ENCODE measurements at regions not wholly inside any gene's neighbourhood (a gene's known extent, or its start where the extent isn't known, plus 50 kb on each side); places are given as distances from the start of the nearest gene placed in this dataset.

DNA sequence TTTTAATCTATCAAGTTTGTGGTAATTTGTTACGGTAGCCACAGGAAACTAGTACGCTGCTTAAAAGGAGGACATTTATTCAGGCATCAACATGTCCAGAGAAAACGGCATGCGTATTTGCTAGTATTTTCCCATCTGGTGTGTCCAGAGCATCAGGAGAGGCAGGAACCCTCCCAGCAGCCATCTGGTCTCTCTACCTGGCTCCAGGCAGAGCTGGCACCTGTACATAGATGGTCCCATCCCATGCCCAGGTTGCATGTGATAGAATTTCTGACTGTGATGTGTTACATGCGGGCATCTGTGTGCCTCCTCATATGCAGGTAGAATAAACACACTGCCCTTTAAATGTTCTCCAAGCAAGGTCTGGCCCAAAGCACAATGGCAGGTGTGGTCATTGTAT, 57.9 kb upstream of the PAGE1 start:
- TF ChIP-seq, protein P1, sequence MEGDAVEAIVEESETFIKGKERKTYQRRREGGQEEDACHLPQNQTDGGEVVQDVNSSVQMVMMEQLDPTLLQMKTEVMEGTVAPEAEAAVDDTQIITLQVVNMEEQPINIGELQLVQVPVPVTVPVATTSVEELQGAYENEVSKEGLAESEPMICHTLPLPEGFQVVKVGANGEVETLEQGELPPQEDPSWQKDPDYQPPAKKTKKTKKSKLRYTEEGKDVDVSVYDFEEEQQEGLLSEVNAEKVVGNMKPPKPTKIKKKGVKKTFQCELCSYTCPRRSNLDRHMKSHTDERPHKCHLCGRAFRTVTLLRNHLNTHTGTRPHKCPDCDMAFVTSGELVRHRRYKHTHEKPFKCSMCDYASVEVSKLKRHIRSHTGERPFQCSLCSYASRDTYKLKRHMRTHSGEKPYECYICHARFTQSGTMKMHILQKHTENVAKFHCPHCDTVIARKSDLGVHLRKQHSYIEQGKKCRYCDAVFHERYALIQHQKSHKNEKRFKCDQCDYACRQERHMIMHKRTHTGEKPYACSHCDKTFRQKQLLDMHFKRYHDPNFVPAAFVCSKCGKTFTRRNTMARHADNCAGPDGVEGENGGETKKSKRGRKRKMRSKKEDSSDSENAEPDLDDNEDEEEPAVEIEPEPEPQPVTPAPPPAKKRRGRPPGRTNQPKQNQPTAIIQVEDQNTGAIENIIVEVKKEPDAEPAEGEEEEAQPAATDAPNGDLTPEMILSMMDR (IDR thresholded peaks at IDR 0.05), result no peak
- no peak for TF ChIP-seq POLR2A (IDR thresholded peaks at IDR 0.05)

Measured in esophagus squamous epithelium (tissue), 4 donors.